Smooth muscle cell (in vitro differentiated cells): ENCODE measurements at regions not wholly inside any gene's neighbourhood (a gene's known extent, or its start where the extent isn't known, plus 50 kb on each side); places are given as distances from the start of the nearest gene placed in this dataset.

Experiments used
- DNase-seq: peaks from one replicate; lab custom pipeline; 2025; ENCODE audit not compliant: unreplicated experiment; lab: John Stamatoyannopoulos, UW
- H2AFZ ChIP-seq: fragments of 200-600 bp; sonication (generic); 2 replicates; pipeline ENCODE4 v1.6.0; 2016; ENCODE audit warnings: antibody characterized with exemption, low read depth, mild to moderate bottlenecking
- H3F3A ChIP-seq: fragments of 200-600 bp; sonication (generic); 2 replicates; pipeline ENCODE4 v1.6.0; 2017; ENCODE audit warnings: antibody characterized with exemption, low read depth
- H3K27ac ChIP-seq: fragments of 200-600 bp; sonication (generic); 2 replicates; pipeline ENCODE4 v1.5.1; 2016; ENCODE audit warnings: low read depth, mild to moderate bottlenecking
- H3K27me3 ChIP-seq: fragments of 200-600 bp; sonication (generic); 2 replicates; pipeline ENCODE4 v1.6.1; 2016; ENCODE audit warnings: low read depth, mild to moderate bottlenecking
- H3K36me3 ChIP-seq: fragments of 200-600 bp; sonication (generic); 2 replicates; pipeline ENCODE4 v1.5.1; 2016; ENCODE audit warnings: low read depth
- H3K4me1 ChIP-seq: fragments of 200-600 bp; sonication (generic); 2 replicates; pipeline ENCODE4 v1.5.1; 2016; ENCODE audit warnings: low read depth
- H3K4me2 ChIP-seq: fragments of 200-600 bp; sonication (generic); 2 replicates; pipeline ENCODE4 v1.6.0; 2016; ENCODE audit warnings: mild to moderate bottlenecking
- H3K4me3 ChIP-seq: fragments of 200-600 bp; sonication (generic); 2 replicates; pipeline ENCODE4 v1.5.1; 2016; ENCODE audit warnings: mild to moderate bottlenecking
- H3K79me2 ChIP-seq: fragments of 200-600 bp; sonication (generic); 2 replicates; pipeline ENCODE4 v1.6.0; 2016; ENCODE audit warnings: low read depth, mild to moderate bottlenecking
- H3K9ac ChIP-seq: fragments of 200-600 bp; sonication (generic); 2 replicates; pipeline ENCODE4 v1.6.0; 2016; ENCODE audit warnings: low read depth
- H3K9me3 ChIP-seq: fragments of 200-600 bp; sonication (generic); replicated peaks from 2 replicates; pipeline ENCODE4 v1.5.1; 2016; ENCODE audit warnings: low read depth
- H4K20me1 ChIP-seq: fragments of 200-600 bp; sonication (generic); 2 replicates; pipeline ENCODE4 v1.6.0; 2016; ENCODE audit warnings: low read depth
- CTCF ChIP-seq: fragments of 200-600 bp; sonication (generic); IDR thresholded peaks from 2 replicates; pipeline ENCODE4 v1.5.1; 2017; ENCODE audit warnings: borderline replicate concordance, mild to moderate bottlenecking, antibody characterized with exemption; ENCODE audit not compliant: insufficient read depth, poor library complexity, severe bottlenecking
- WGBS: methylation state at CpG from one replicate; pipeline ENCODE4 v1.1.7; 2016; ENCODE audit warnings: low lambda C conversion rate; 5-methylcytosine and 5-hydroxymethylcytosine counted together

- no peak overlapping the region for H3K4me2 ChIP-seq
- H3K9me3 ChIP-seq: no peaks in the 10 kb centered on the region
- no peak for DNase-seq
- WGBS: 94% methylated on average over 3 of the region's 3 CpGs
- no peak for TF ChIP-seq CTCF
- H4K20me1 ChIP-seq: no peaks in the 10 kb centered on the region
- H3K4me1 ChIP-seq: no peaks in the 10 kb centered on the region
- H3K27me3 ChIP-seq: no peaks in the 10 kb centered on the region
- H3F3A ChIP-seq: no peaks in the 10 kb centered on the region
- H2AFZ ChIP-seq: no peak overlapping the region
- no peak overlapping the region for H3K27ac ChIP-seq
- H3K9ac ChIP-seq: no peak overlapping the region
- H3K4me3 ChIP-seq: no peak overlapping the region
- no peaks in the 10 kb centered on the region for H3K79me2 ChIP-seq
- no peaks in the 10 kb centered on the region for H3K36me3 ChIP-seq
These were observed 487.1 kb upstream of the PIK3R1 start for GRCh38 chr5:67728326-67728890.

- no peak for TF ChIP-seq CTCF
- Histone ChIP-seq H3K9ac (no peak overlapping the region), H4K20me1 (no peaks in the 10 kb centered on the region), H2AFZ (no peak overlapping the region), H3K27me3 (no peaks in the 10 kb centered on the region), H3K79me2 (no peaks in the 10 kb centered on the region), H3F3A (no peaks in the 10 kb centered on the region), H3K4me3 (no peak overlapping the region), H3K36me3 (no peaks in the 10 kb centered on the region), H3K4me2 (no peak overlapping the region), H3K9me3 (no peaks in the 10 kb centered on the region), H3K4me1 (no peaks in the 10 kb centered on the region), H3K27ac (no peak overlapping the region)
- WGBS: 100% methylated on average over 1 of the region's 1 CpG
- no peak for DNase-seq
These were observed 490.0 kb upstream of the PIK3R1 start for GRCh38 chr5:67725604-67726003.

- 88% methylated on average over 4 of the region's 4 CpGs for WGBS
- no peaks in the 10 kb centered on the region for H3K27me3 ChIP-seq
These were observed 491.0 kb upstream of the PIK3R1 start for GRCh38 chr5:67724412-67725135.

More at GRCh38 chr5:67724412-67725135, 491.0 kb upstream of the PIK3R1 start:
- H4K20me1 ChIP-seq: no peaks in the 10 kb centered on the region
- H3K79me2 ChIP-seq: no peaks in the 10 kb centered on the region
- no peak overlapping the region for H3K27ac ChIP-seq
- no peak for TF ChIP-seq CTCF
- no peak overlapping the region for H3K9ac ChIP-seq
- no peak overlapping the region for H2AFZ ChIP-seq
- no peaks in the 10 kb centered on the region for H3K36me3 ChIP-seq
- H3K9me3 ChIP-seq: no peaks in the 10 kb centered on the region
- no peak overlapping the region for H3K4me3 ChIP-seq
- no peak for DNase-seq
- no peaks in the 10 kb centered on the region for H3K4me1 ChIP-seq
- no peak overlapping the region for H3K4me2 ChIP-seq
- H3F3A ChIP-seq: no peaks in the 10 kb centered on the region
